ENCODE measurements at regions not wholly inside any gene's neighbourhood (a gene's known extent, or its start where the extent isn't known, plus 50 kb on each side); places are given as distances from the start of the nearest gene placed in this dataset.
"Not testable (repeated sequence)": the region's sequence is repeated elsewhere in the genome, so short reads cannot be mapped to it uniquely, and the experiment has no call there.

- DNase-seq; in situ Hi-C loops (cut with MboI; ENCODE audit: low pct_unique_long_range_greater_than_20kb, low sequenced_read_pairs): not testable (repeated sequence)
Measured at GRCh38 chr13:52210564-52211415, 51.4 kb upstream of the NEK3 start.

All from KBM-7 (cell line).